Nephron (organoid): ENCODE measurements at regions not wholly inside any gene's neighbourhood (a gene's known extent, or its start where the extent isn't known, plus 50 kb on each side); places are given as distances from the start of the nearest gene placed in this dataset.
"Not testable (repeated sequence)": the region's sequence is repeated elsewhere in the genome, so short reads cannot be mapped to it uniquely, and the experiment has no call there.

ENCODE experiments used
- H3K27ac Mint-ChIP-seq, 3 experiments: 2 replicates each; pipeline ENCODE4 v1.8.0; 2020; ENCODE audit warnings: mixed read lengths in 3 of 3, mild to moderate bottlenecking in 2 of 3, moderate library complexity in 1 of 3
- H3K27me3 Mint-ChIP-seq: 2 replicates; pipeline ENCODE4 v1.8.0; 2021; ENCODE audit warnings: low read depth, mild to moderate bottlenecking, moderate library complexity, mixed read lengths
- H3K36me3 Mint-ChIP-seq: 2 replicates; pipeline ENCODE4 v1.8.0; 2020; ENCODE audit warnings: low read depth, mixed read lengths
- H3K4me1 Mint-ChIP-seq: 2 replicates; pipeline ENCODE4 v1.8.0; 2020; ENCODE audit warnings: mixed read lengths
- H3K4me3 Mint-ChIP-seq, 3 experiments: 2 replicates each; pipeline ENCODE4 v1.8.0; 2020; ENCODE audit warnings: mild to moderate bottlenecking in 3 of 3, mixed read lengths in 3 of 3, moderate library complexity in 2 of 3
- H3K9me3 Mint-ChIP-seq: 2 replicates; pipeline ENCODE4 v1.8.0; 2020; ENCODE audit warnings: mixed read lengths
- CTCF ChIP-seq, 3 experiments: fragments of 200-600 bp; sonication (generic); IDR thresholded peaks; one replicate each; pipeline ENCODE4 v1.5.0; 2021; ENCODE audit warnings: antibody characterized with exemption in 3 of 3; ENCODE audit not compliant: unreplicated experiment in 3 of 3

DNA sequence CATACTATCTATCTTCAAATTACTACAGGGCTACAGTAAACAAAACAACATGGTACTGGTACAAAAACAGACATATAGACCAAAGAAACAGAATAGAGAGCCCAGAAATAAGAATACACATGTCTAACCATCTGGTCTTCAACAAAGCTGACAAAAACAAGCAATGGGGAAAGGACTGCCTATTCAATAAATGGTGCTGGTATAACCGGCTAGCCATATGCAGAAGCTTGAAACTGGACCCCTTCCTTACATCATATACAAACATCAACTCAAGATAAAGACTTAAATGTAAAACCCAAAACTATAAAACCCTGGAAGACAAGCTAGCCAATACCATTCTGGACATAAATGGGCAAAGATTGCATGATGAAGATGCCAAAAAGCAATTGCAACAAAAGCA lies 1143.7 kb downstream of the DNAJB9 start:
- H3K36me3 Mint-ChIP-seq: no peaks in the 10 kb centered on the region
- H3K4me3 Mint-ChIP-seq: no peak overlapping the region
- H3K4me1 Mint-ChIP-seq: no peaks in the 10 kb centered on the region
- TF ChIP-seq CTCF (IDR thresholded peaks at IDR 0.05; ENCODE audit: unreplicated experiment in 3 of 3): no peak
- H3K27ac Mint-ChIP-seq: no peak overlapping the region
- H3K9me3 Mint-ChIP-seq: no peaks in the 10 kb centered on the region
- no peaks in the 10 kb centered on the region for H3K27me3 Mint-ChIP-seq

- not testable (repeated sequence) for H3K4me3 Mint-ChIP-seq, H3K27ac Mint-ChIP-seq
Measured at GRCh38 chr7:109719359-109719758, 1149.7 kb downstream of the DNAJB9 start.

GRCh38 chr7:109734601-109735000 lies 1164.9 kb downstream of the DNAJB9 start:
- Mint-ChIP-seq H3K36me3 (no peaks in the 10 kb centered on the region), H3K4me1 (no peaks in the 10 kb centered on the region), H3K27ac (no peak overlapping the region), H3K27me3 (no peaks in the 10 kb centered on the region), H3K4me3 (no peak overlapping the region), H3K9me3 (no peaks in the 10 kb centered on the region)
- no peak for TF ChIP-seq CTCF (IDR thresholded peaks at IDR 0.05; ENCODE audit: unreplicated experiment in 3 of 3)

More at GRCh38 chr7:109719359-109719758, 1149.7 kb downstream of the DNAJB9 start:
- peaks cover 15% of the 10 kb centered on the region for H3K9me3 Mint-ChIP-seq
- H3K4me1 Mint-ChIP-seq, H3K36me3 Mint-ChIP-seq, H3K27me3 Mint-ChIP-seq: not testable (repeated sequence)

GRCh38 chr7:109735881-109736280 lies 1166.2 kb downstream of the DNAJB9 start:
- TF ChIP-seq CTCF (IDR thresholded peaks at IDR 0.05; ENCODE audit: unreplicated experiment in 3 of 3): no peak
- no peaks in the 10 kb centered on the region for H3K4me1 Mint-ChIP-seq
- H3K27me3 Mint-ChIP-seq: no peaks in the 10 kb centered on the region
- H3K4me3 Mint-ChIP-seq: no peak overlapping the region
- H3K9me3 Mint-ChIP-seq: no peaks in the 10 kb centered on the region
- no peak overlapping the region for H3K27ac Mint-ChIP-seq
- H3K36me3 Mint-ChIP-seq: no peaks in the 10 kb centered on the region

GRCh38 chr7:109745677-109746410 lies 1176.2 kb downstream of the DNAJB9 start:
- Mint-ChIP-seq H3K9me3 (no peaks in the 10 kb centered on the region), H3K4me1 (peaks cover 3% of the 10 kb centered on the region), H3K27ac (no peak overlapping the region), H3K4me3 (no peak overlapping the region), H3K27me3 (no peaks in the 10 kb centered on the region), H3K36me3 (no peaks in the 10 kb centered on the region)
- no peak for TF ChIP-seq CTCF (IDR thresholded peaks at IDR 0.05; ENCODE audit: unreplicated experiment in 3 of 3)

DNA sequence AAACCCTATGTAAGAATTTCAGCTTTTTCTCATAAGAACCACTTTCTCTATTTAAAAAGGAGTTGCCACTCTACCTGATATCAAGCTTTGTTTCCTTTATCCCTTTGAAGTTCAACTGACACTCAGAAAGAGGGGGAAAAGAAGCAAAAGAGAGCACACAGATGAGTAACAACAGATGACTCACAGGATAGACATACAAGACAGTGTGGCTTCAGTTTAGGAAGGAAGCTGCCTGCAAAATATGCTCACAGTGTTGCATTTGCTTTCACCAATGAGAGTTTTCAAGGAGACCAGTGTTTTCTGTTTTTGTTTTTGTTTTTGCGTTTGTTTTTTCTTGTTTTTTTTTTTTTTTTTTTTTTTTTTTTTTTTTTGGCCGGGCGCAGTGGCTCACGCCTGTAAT lies 1181.6 kb downstream of the DNAJB9 start:
- no peak for TF ChIP-seq CTCF (IDR thresholded peaks at IDR 0.05; ENCODE audit: unreplicated experiment in 3 of 3)
- no peaks in the 10 kb centered on the region for H3K9me3 Mint-ChIP-seq
- H3K27me3 Mint-ChIP-seq: no peaks in the 10 kb centered on the region
- no peak overlapping the region for H3K4me3 Mint-ChIP-seq
- no peaks in the 10 kb centered on the region for H3K4me1 Mint-ChIP-seq
- no peak overlapping the region for H3K27ac Mint-ChIP-seq
- no peaks in the 10 kb centered on the region for H3K36me3 Mint-ChIP-seq
